GM18907 (cell line): ENCODE measurements at regions not wholly inside any gene's neighbourhood (a gene's known extent, or its start where the extent isn't known, plus 50 kb on each side); places are given as distances from the start of the nearest gene placed in this dataset.
"Not testable (repeated sequence)": the region's sequence is repeated elsewhere in the genome, so short reads cannot be mapped to it uniquely, and the experiment has no call there.

Experiments used
- ATAC-seq: cut with Tn5 transposase; IDR thresholded peaks from one replicate; pipeline ENCODE4 v1.9.1; 2021; ENCODE audit warnings: mild to moderate bottlenecking, moderate library complexity; ENCODE audit not compliant: unreplicated experiment

- ATAC-seq, result not testable (repeated sequence)
Observed at GRCh38 chr1:30517241-30517640, 206.1 kb downstream of the MATN1 start.

GRCh38 chr1:30516485-30516858, 206.9 kb downstream of the MATN1 start:
- ATAC-seq, result no peak

- no peak for ATAC-seq
Observed at GRCh38 chr1:30515755-30516484, 207.5 kb downstream of the MATN1 start.

- no peak for ATAC-seq
Observed at GRCh38 chr1:30514945-30515344, 208.4 kb downstream of the MATN1 start.

- no peak for ATAC-seq
Observed at GRCh38 chr1:30514137-30514654, 209.2 kb downstream of the MATN1 start.

- ATAC-seq, result no peak
Observed at GRCh38 chr1:30513396-30514136, 209.8 kb downstream of the MATN1 start.

- no peak for ATAC-seq
Observed at GRCh38 chr1:30512914-30513265, 210.5 kb downstream of the MATN1 start.

GRCh38 chr1:30511991-30512913, 211.1 kb downstream of the MATN1 start:
- no peak for ATAC-seq

GRCh38 chr1:30511563-30511962, 211.8 kb downstream of the MATN1 start:
- no peak for ATAC-seq

GRCh38 chr1:30511106-30511505, 212.3 kb downstream of the MATN1 start:
- no peak for ATAC-seq

- ATAC-seq, result no peak
Observed at GRCh38 chr1:30509670-30510069, 213.7 kb downstream of the MATN1 start.

GRCh38 chr1:30508611-30509010, 214.8 kb downstream of the MATN1 start:
- ATAC-seq, result no peak

GRCh38 chr1:30508175-30508448, 215.3 kb downstream of the MATN1 start:
- no peak for ATAC-seq

GRCh38 chr1:30507401-30508174, 215.8 kb downstream of the MATN1 start:
- no peak for ATAC-seq

- ATAC-seq, result no peak
Observed at GRCh38 chr1:30507016-30507312, 216.4 kb downstream of the MATN1 start.

GRCh38 chr1:30506291-30507015, 216.9 kb downstream of the MATN1 start:
- ATAC-seq, result no peak

- no peak for ATAC-seq
Observed at GRCh38 chr1:30505853-30506252, 217.5 kb downstream of the MATN1 start.

GRCh38 chr1:30492451-30492850, 230.9 kb downstream of the MATN1 start:
- no peak for ATAC-seq

GRCh38 chr1:30491831-30492230, 231.6 kb downstream of the MATN1 start:
- ATAC-seq, result no peak

GRCh38 chr1:30490554-30491053, 232.8 kb downstream of the MATN1 start:
- ATAC-seq, result no peak
